NB4 (cell line): ENCODE measurements at regions not wholly inside any gene's neighbourhood (a gene's known extent, or its start where the extent isn't known, plus 50 kb on each side); places are given as distances from the start of the nearest gene placed in this dataset.

ENCODE experiments used
- DNase-seq: peaks from one replicate; pipeline ENCODE4 v3.0.0; 2010; ENCODE audit warnings: low read depth
- H3K4me3 ChIP-seq: one replicate; pipeline ENCODE4 v1.5.1; 2011; ENCODE audit warnings: mild to moderate bottlenecking, low read depth, low read length, moderate library complexity
- CTCF ChIP-seq: IDR thresholded peaks from one replicate; pipeline ENCODE4 v1.5.1; 2012; ENCODE audit warnings: low read depth, low read length
- MYC ChIP-seq: IDR thresholded peaks from 2 replicates; pipeline ENCODE4 v1.6.1; 2011; ENCODE audit warnings: low read depth, low read length
- POLR2A ChIP-seq: IDR thresholded peaks from 2 replicates; pipeline ENCODE4 v1.6.1; 2011; ENCODE audit warnings: mild to moderate bottlenecking; ENCODE audit not compliant: insufficient read length; ENCODE audit errors: extremely low read depth
- TF ChIP-seq, protein P1 (sequence below): IDR thresholded peaks from 2 replicates; pipeline ENCODE4 v1.6.1; 2011; ENCODE audit warnings: low read depth, low read length

DNA sequence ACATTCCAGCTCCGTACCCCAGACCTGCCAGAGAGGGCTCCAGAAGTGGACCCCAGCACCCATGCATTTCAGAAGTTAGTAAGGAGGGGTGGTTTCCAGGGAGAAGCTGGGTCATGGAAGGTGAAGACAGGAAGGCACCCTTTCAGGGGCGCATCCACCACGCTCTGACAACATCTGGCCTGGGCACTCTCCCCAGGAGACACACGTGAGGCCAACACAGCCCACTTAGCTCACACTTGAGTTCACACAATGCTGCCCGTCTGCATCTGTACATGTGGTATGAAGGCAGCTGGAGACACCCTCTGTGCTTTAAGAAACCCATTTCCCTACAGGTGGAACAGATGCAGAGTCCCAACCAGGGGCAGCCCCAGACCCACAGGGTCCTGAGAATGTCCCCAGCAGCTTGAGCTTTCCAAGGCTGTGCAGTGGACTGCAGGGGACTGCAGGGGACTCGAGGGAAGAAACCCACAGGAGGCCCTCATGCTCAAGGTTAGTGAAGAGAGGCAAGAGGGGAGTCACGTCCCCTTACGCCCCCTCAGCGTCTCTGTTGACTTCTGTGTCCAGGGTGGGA is 326.8 kb upstream of the IRX1 start:
- no peak overlapping the region for H3K4me3 ChIP-seq
- no peak for DNase-seq
- TF ChIP-seq, protein P1, sequence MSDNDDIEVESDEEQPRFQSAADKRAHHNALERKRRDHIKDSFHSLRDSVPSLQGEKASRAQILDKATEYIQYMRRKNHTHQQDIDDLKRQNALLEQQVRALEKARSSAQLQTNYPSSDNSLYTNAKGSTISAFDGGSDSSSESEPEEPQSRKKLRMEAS, result no peak
- no peak for TF ChIP-seq POLR2A
- no peak for TF ChIP-seq CTCF
- no peak for TF ChIP-seq MYC

GRCh38 chr5:3266861-3267260 is 328.8 kb upstream of the IRX1 start:
- H3K4me3 ChIP-seq, result no peak overlapping the region
- no peak for DNase-seq
- TF ChIP-seq MYC (no peak), CTCF (no peak), POLR2A (no peak)
- TF ChIP-seq, protein P1, result no peak

DNA sequence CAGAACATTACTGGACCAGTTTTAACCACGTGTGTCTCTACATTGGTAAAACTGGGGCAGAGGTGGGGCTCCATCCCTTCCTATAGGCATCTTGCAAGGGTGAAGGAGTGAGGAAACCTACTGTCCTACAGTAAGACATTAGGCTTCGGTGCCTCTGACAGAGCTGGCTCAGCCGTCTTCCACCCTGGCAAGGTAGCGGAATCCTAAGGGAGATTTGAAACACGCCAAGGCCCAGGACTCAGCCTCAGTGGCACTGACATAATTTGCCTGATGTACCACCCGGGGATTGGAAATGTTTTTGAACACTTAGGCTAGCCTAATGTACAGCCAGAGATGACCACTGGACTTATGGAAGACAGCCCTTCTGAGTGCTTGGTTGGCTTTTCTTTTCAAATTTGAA is 329.7 kb upstream of the IRX1 start:
- no peak for DNase-seq
- TF ChIP-seq MYC, result no peak
- TF ChIP-seq POLR2A, result no peak
- TF ChIP-seq CTCF, result no peak
- TF ChIP-seq, protein P1, result no peak
- H3K4me3 ChIP-seq, result no peak overlapping the region

DNA sequence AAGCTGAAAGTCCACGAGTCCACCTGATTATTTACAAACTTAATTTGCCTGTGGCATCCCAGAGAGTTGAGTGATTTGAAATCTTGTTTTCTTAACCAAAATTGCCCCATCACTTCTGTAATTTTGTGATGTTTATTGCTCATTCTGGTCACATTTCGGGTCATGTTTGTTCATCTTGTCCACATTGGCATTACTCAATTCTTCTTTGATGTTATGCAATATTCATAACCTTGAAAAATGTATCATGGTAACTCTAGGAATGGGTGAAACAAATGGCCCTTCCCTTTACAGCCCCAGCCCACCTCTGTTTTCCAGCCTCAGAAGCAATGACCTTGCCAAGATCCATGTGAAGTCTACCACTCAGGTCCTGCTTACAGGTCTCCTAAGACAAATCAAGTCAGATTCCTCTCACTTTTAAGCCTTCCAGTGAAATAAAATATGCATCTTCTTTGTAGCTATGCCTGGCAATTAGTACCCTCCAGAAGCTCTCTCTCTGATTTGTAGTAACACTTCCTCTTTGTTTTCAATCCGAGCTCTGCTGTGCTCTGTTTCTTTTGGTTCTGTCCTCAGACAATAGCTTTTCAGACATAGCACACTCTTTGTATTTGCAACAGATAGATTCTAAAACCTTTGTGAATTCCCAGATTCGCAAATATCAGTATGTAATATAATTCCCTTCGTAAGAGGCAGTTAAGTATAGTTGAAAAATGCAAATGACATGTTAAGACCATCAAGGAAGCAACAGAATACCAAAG is 330.3 kb upstream of the IRX1 start:
- H3K4me3 ChIP-seq, result no peak overlapping the region
- TF ChIP-seq, protein P1, result no peak
- TF ChIP-seq CTCF (no peak), MYC (no peak), POLR2A (no peak)
- no peak for DNase-seq

DNA sequence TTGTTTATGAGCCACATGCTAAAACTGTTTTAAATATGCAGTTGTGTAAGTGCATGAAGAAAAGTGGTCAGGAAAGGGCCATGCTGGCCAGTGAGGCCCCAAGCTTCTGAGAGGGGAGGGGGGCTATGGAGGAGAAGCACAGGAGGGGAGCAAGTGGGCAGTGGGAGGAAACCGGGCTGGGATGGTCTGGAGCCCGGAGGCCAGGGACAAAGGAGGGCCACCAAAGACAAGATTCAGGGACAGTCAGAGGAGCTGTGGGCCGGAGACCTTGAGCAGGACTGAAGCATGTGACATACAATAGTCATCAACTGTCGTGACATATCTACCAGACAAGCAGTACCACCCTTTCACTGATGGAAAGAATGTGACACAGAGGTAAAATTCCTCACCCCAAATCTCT is 333.2 kb upstream of the IRX1 start:
- no peak for DNase-seq
- no peak overlapping the region for H3K4me3 ChIP-seq
- TF ChIP-seq, protein P1, result no peak
- no peak for TF ChIP-seq CTCF
- TF ChIP-seq POLR2A, result no peak

- DNase-seq, result no peak
- TF ChIP-seq, protein P1, result no peak
- no peak for TF ChIP-seq CTCF
- no peak for TF ChIP-seq POLR2A
- TF ChIP-seq MYC, result no peak
- H3K4me3 ChIP-seq, result no peak overlapping the region
Measured at GRCh38 chr5:3261081-3261480, 334.6 kb upstream of the IRX1 start.
